NT2/D1 (cell line): ENCODE measurements at regions not wholly inside any gene's neighbourhood (a gene's known extent, or its start where the extent isn't known, plus 50 kb on each side); places are given as distances from the start of the nearest gene placed in this dataset.
"Not testable (repeated sequence)": the region's sequence is repeated elsewhere in the genome, so short reads cannot be mapped to it uniquely, and the experiment has no call there.

Source experiments
- SUZ12 ChIP-seq: IDR thresholded peaks from 2 replicates; pipeline ENCODE4 v1.6.1; 2011; ENCODE audit not compliant: insufficient read length, insufficient read depth; ENCODE audit errors: extremely low read depth
- YY1 ChIP-seq: IDR thresholded peaks from 2 replicates; pipeline ENCODE4 v1.6.1; 2011; ENCODE audit not compliant: insufficient read length, insufficient read depth
- ZNF274 ChIP-seq: IDR thresholded peaks from 2 replicates; pipeline ENCODE4 v1.6.1; 2011; ENCODE audit warnings: mild to moderate bottlenecking, low read depth, low read length

DNA sequence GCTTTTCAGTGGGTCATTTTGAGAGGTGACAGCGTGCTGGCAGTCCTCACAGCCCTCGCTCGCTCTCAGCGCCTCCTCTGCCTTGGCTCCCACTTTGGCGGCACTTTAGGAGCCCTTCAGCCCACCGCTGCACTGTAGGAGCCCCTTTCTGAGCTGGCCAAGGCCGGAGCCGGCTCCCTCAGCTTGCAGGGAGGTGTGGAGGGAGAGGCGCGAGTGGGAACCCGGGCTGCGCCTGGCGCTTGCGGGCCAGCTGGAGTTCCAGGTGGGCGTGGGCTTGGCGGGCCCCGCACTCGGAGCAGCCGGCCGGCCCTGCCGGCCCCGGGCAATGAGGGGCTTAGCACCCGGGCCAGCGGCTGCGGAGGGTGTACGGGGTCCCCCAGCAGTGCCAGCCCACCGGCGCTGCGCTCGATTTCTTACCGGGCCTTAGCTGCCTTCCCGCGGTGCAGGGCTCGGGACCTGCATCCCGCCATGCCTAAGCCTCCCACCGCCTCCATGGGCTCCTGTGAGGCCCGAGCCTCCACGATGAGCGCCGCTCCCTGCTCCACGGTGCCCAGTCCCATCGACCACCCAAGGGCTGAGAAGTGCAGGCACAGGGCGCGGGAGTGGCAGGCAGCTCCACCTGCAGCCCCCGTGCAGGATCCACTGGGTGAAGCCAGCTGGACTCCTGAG is 289.1 kb upstream of the UBE2E3 start:
- TF ChIP-seq YY1, ZNF274, SUZ12: not testable (repeated sequence)
